IMR-90 (cell line): ENCODE measurements at regions not wholly inside any gene's neighbourhood (a gene's known extent, or its start where the extent isn't known, plus 50 kb on each side); places are given as distances from the start of the nearest gene placed in this dataset.

Experiments
- ATAC-seq: fragments of 200-7000 bp; cut with Tn5 transposase; 2 replicates; pipeline ENCODE4 v1.9.1; 2020; ENCODE audit warnings: low read depth, mild to moderate bottlenecking, moderate library complexity
- BruUV-seq: library from RNA; stranded (reverse); fragments of 400-500 nt; replicated peaks from 2 replicates; lab custom pipeline; 2021; lab: Mats Ljungman, UMichigan
- CTCF ChIA-PET: fragments of 300-600 bp; formaldehyde crosslinking; extraction: SDS; loops from one replicate; lab custom pipeline; 2021; ENCODE audit warnings: antibody characterized with exemption; lab: Yijun Ruan, JAX
- POLR2A ChIA-PET: fragments of 300-600 bp; sonication (Branson Sonifier 250); formaldehyde crosslinking; loops from one replicate; lab custom pipeline; 2022; ENCODE audit warnings: antibody characterized with exemption; ENCODE audit not compliant: unreplicated experiment; lab: Charles Lee
- DNase-seq: peaks from one replicate; pipeline ENCODE4 v3.0.0; 2013
- H2AFZ ChIP-seq: replicated peaks from 2 replicates; pipeline ENCODE3; 2013; ENCODE audit warnings: low read length, mild to moderate bottlenecking; ENCODE audit not compliant: poor library complexity
- H2AK5ac ChIP-seq: 2 replicates; pipeline ENCODE4 v1.6.1; 2013; ENCODE audit warnings: low read depth, low read length, inconsistent platforms
- H2AK9ac ChIP-seq: replicated peaks from 2 replicates; pipeline ENCODE3; 2013; ENCODE audit warnings: mild to moderate bottlenecking, low read depth, low read length, moderate library complexity; ENCODE audit not compliant: poor library complexity
- H2BK120ac ChIP-seq: 2 replicates; pipeline ENCODE4 v1.6.1; 2013; ENCODE audit warnings: low read depth, low read length, inconsistent platforms
- H2BK15ac ChIP-seq: 3 replicates; pipeline ENCODE4 v1.6.1; 2013; ENCODE audit warnings: low read depth, low read length, inconsistent platforms
- H2BK20ac ChIP-seq: 2 replicates; pipeline ENCODE4 v1.6.1; 2013; ENCODE audit warnings: low read depth, mild to moderate bottlenecking, inconsistent platforms, low read length, moderate library complexity
- H2BK5ac ChIP-seq: 2 replicates; pipeline ENCODE4 v1.6.1; 2013; ENCODE audit warnings: mild to moderate bottlenecking, low read depth, low read length, inconsistent platforms; ENCODE audit not compliant: poor library complexity, severe bottlenecking
- H3K14ac ChIP-seq: replicated peaks from 2 replicates; pipeline ENCODE4 v1.6.1; 2013; ENCODE audit warnings: low read depth, low read length, inconsistent platforms
- H3K18ac ChIP-seq: 2 replicates; pipeline ENCODE4 v1.6.1; 2013; ENCODE audit warnings: low read depth, low read length, control low read depth
- H3K23ac ChIP-seq: 2 replicates; pipeline ENCODE4 v1.6.1; 2013; ENCODE audit warnings: low read depth, low read length, inconsistent platforms
- H3K27ac ChIP-seq: 2 replicates; pipeline ENCODE4 v1.5.1; 2013; ENCODE audit warnings: mild to moderate bottlenecking, control low read depth, low read length; ENCODE audit not compliant: insufficient read depth
- H3K27me3 ChIP-seq: 2 replicates; pipeline ENCODE4 v1.6.1; 2013; ENCODE audit warnings: low read length; ENCODE audit not compliant: control insufficient read depth, insufficient read depth
- H3K36me3 ChIP-seq: 2 replicates; pipeline ENCODE4 v1.6.1; 2013; ENCODE audit warnings: low read length, mixed read lengths; ENCODE audit not compliant: control insufficient read depth, insufficient read depth
- H3K4ac ChIP-seq: 2 replicates; pipeline ENCODE4 v1.6.1; 2013; ENCODE audit warnings: low read depth, low read length, inconsistent platforms
- H3K4me1 ChIP-seq: 2 replicates; pipeline ENCODE4 v1.6.1; 2013; ENCODE audit warnings: low read length, mixed read lengths; ENCODE audit not compliant: control insufficient read depth, insufficient read depth
- H3K4me2 ChIP-seq: 2 replicates; pipeline ENCODE4 v1.6.1; 2013; ENCODE audit warnings: low read depth, mild to moderate bottlenecking, control low read depth, low read length, moderate library complexity
- H3K4me3 ChIP-seq: 2 replicates; pipeline ENCODE4 v1.5.1; 2013; ENCODE audit warnings: low read depth, mild to moderate bottlenecking, control low read depth, low read length, moderate library complexity; ENCODE audit not compliant: insufficient read depth
- H3K56ac ChIP-seq: 2 replicates; pipeline ENCODE4 v1.6.1; 2013; ENCODE audit warnings: low read length, inconsistent platforms; ENCODE audit not compliant: insufficient read depth; ENCODE audit errors: extremely low read depth
- H3K79me1 ChIP-seq, 2 experiments: 2 replicates each; pipeline ENCODE4 v1.6.1; 2013; ENCODE audit warnings: low read length in 2 of 2, inconsistent platforms in 1 of 2, low read depth in 1 of 2
- H3K9ac ChIP-seq: 2 replicates; pipeline ENCODE4 v1.6.1; 2013; ENCODE audit warnings: low read depth, low read length, control low read depth
- H3K9me1 ChIP-seq: 2 replicates; pipeline ENCODE4 v1.6.1; 2013; ENCODE audit warnings: low read length, inconsistent platforms; ENCODE audit not compliant: insufficient read depth
- H3K9me3 ChIP-seq: 2 replicates; pipeline ENCODE4 v1.6.1; 2013; ENCODE audit warnings: low read length; ENCODE audit not compliant: control insufficient read depth, insufficient read depth
- H4K20me1 ChIP-seq: 2 replicates; pipeline ENCODE4 v1.6.1; 2013; ENCODE audit warnings: low read length, inconsistent platforms; ENCODE audit not compliant: insufficient read depth
- H4K5ac ChIP-seq: 2 replicates; pipeline ENCODE4 v1.6.1; 2013; ENCODE audit warnings: mild to moderate bottlenecking, low read depth, low read length, control low read depth
- H4K8ac ChIP-seq, 2 experiments: 2 replicates each; pipeline ENCODE4 v1.6.1; 2013; ENCODE audit warnings: low read depth in 2 of 2, low read length in 2 of 2, control low read depth in 1 of 2, inconsistent platforms in 1 of 2
- H4K91ac ChIP-seq: 2 replicates; pipeline ENCODE4 v1.6.1; 2013; ENCODE audit warnings: low read depth, low read length, inconsistent platforms; ENCODE audit not compliant: insufficient read depth
- BHLHE40 ChIP-seq: fragments of 150-350 bp; IDR thresholded peaks from 2 replicates; pipeline ENCODE4 v1.6.1; 2016; ENCODE audit warnings: mild to moderate bottlenecking, low read depth, low read length
- CEBPB ChIP-seq: IDR thresholded peaks from 2 replicates; pipeline ENCODE4 v1.6.1; 2012; ENCODE audit warnings: low read depth, low read length, improper control_type of control experiment
- CHD1 ChIP-seq: IDR thresholded peaks from 2 replicates; pipeline ENCODE4 v1.6.1; 2012; ENCODE audit warnings: low read depth, low read length, improper control_type of control experiment
- MAZ ChIP-seq: IDR thresholded peaks from 2 replicates; pipeline ENCODE4 v1.6.1; 2012; ENCODE audit warnings: low read depth, mild to moderate bottlenecking, low read length, improper control_type of control experiment, moderate library complexity, borderline replicate concordance
- MXI1 ChIP-seq: IDR thresholded peaks from 2 replicates; pipeline ENCODE4 v1.6.1; 2012; ENCODE audit warnings: low read depth, mild to moderate bottlenecking, low read length, moderate library complexity, borderline replicate concordance
- POLR2A ChIP-seq: IDR thresholded peaks from 2 replicates; pipeline ENCODE4 v1.6.1; 2012; ENCODE audit warnings: mild to moderate bottlenecking, low read depth, low read length
- SMC3 ChIP-seq: fragments of 150-350 bp; IDR thresholded peaks from 2 replicates; pipeline ENCODE4 v1.6.1; 2016; ENCODE audit warnings: low read depth, mild to moderate bottlenecking, antibody characterized with exemption, low read length, moderate library complexity
- WGBS, 2 experiments: methylation state at CpG; one replicate each; pipeline versions ENCODE4 v1.1.5 to v1.1.7; 2013; ENCODE audit warnings: missing lambda C conversion rate in 2 of 2; ENCODE audit not compliant: insufficient read length in 1 of 2; ENCODE audit errors: extremely low coverage in 2 of 2; 5-methylcytosine and 5-hydroxymethylcytosine counted together
- dilution Hi-C: fragments of 300-500 bp; cut with HindIII; formaldehyde crosslinking; loops from one replicate; pipeline ENCODE4 v1.14.3; 2018; ENCODE audit warnings: low sequenced_read_pairs; ENCODE audit not compliant: unreplicated experiment
- in situ Hi-C: fragments of 300-500 bp; cut with MboI; formaldehyde crosslinking; loops from 3 replicates; pipeline ENCODE4 v1.14.3; 2019; ENCODE audit warnings: low sequenced_read_pairs, inconsistent platforms, mixed read lengths
- intact Hi-C: fragments of 100-400 bp; cut with micrococcal nuclease; formaldehyde crosslinking; loops from 2 replicates; pipeline ENCODE4 v1.10.0; 2022

GRCh38 chr4:33073811-33074210, 2353.6 kb downstream of the PCDH7 start:
- Histone ChIP-seq H2BK20ac (no peak overlapping the region), H4K20me1 (no peaks in the 10 kb centered on the region), H4K91ac (no peak overlapping the region), H3K14ac (no peak overlapping the region), H2AK9ac (no peak overlapping the region), H3K18ac (no peak overlapping the region), H2BK5ac (no peak overlapping the region), H3K4me2 (no peak overlapping the region), H3K4me3 (no peak overlapping the region), H4K5ac (no peak overlapping the region), H3K4me1 (no peaks in the 10 kb centered on the region), H4K8ac (no peak overlapping the region), H3K36me3 (no peaks in the 10 kb centered on the region), H3K9me3 (peaks cover 2% of the 10 kb centered on the region), H3K23ac (no peak overlapping the region), H3K79me1 (no peaks in the 10 kb centered on the region), H3K9ac (no peak overlapping the region), H2AFZ (no peak overlapping the region), H2BK120ac (no peak overlapping the region), H3K27ac (no peak overlapping the region), H2AK5ac (no peak overlapping the region), H3K9me1 (no peaks in the 10 kb centered on the region), H3K4ac (no peak overlapping the region), H2BK15ac (no peak overlapping the region), H3K56ac (no peak overlapping the region), H3K27me3 (no peaks in the 10 kb centered on the region)
- no peak for TF ChIP-seq SMC3
- TF ChIP-seq MAZ, result peak; percentile 79; the same call in 1 of the 2 replicates
- no peak for TF ChIP-seq POLR2A
- TF ChIP-seq MXI1, result no peak
- no peak for TF ChIP-seq BHLHE40
- no peak for TF ChIP-seq CHD1
- TF ChIP-seq CEBPB, result no peak
- in situ Hi-C loops (no loop called here), intact Hi-C loops (no loop called here), dilution Hi-C loops (no loop called here)
- ATAC-seq (peak; percentile 51), DNase-seq (peak; percentile 22)
- ChIA-PET POLR2A (no interaction called here), CTCF (no interaction called here)
- BruUV-seq, result no TSS peak
- WGBS, 2 experiments, result no CpG with 5 or more reads among the region's 1 CpG
